ENCODE measurements at regions not wholly inside any gene's neighbourhood (a gene's known extent, or its start where the extent isn't known, plus 50 kb on each side); places are given as distances from the start of the nearest gene placed in this dataset.

DNA sequence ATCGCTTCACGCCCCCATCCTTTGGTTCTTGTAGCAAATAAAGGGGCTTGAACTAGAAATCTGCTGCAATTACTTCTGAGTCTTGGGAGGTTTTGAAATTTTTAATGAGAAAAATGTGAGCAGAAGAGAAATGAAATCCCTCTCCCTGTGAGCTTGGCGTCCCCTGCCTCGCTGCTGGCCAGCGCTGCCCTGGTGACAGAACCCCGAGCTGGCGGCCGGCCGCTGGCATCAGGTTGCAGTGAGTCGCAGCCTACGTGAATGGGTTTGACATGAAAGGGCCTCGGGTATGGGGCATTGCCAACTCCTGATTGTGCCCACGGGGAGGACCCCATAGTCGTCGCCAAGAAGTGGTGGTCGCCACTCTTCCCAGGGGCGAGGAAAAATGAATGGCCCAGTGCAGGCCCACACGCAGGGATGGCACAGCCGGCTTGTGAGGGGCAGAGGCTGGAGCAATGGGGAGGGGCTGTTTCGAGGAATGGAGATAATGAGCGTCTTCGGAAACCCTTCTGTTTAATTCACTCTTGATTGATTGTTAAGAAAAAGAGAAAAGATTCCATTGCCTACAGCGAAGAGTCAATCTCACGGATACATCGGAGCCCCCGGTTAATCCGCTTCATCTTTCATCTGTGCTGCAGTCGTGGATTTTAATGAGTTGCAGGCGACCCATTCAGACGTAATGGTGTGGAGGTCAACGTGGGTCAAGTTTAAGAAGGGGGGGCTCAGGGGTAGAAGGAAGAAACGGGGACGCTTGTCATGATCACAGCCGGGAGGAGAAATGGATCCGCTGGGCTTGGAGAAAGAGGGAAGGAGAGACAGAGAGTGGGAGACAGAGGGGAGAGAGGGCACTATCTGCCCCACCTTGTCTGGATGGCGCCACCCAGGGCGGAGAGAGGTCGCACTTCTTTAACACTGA is 380.1 kb downstream of the THBS2 start:
- WGBS (ENCODE audit: insufficient coverage): 92% methylated on average over 38 of the region's 38 CpGs

DNA sequence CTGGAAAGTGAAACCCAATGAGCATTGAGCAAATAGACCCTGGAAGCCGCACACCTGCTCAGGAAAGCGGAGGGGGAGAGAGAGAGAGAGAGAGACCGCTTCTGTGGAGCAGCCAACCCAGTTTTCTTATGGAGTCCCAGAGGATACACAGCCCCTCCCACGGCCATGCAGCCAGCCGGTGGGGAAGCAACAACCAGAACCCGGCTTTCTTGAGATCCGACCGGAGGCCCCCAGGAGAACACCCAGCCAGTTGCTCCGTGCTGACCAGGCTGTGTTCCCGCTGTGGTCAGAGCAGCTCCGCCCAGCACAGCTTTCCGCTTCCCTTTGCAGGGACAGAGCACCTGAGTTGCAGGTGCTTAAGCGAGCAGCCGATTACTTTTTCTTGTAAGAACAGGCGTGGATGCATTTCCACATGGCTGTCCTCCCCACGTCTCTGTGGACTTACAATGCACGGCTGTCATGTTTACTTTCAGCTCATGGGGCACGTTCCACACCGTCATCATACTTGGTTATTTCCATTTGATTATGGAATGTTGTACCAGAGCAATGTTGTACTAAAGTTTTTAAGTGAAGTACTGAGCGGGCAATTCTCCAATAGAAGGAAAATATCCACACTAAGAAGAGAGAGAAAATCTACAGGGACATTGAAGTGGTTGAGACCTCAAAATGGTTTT is 381.9 kb downstream of the THBS2 start:
- peaks cover 11% of the 10 kb centered on the region for H3K4me1 ChIP-seq (ENCODE audit: control insufficient read depth, insufficient read depth, low read length)
- DNase-seq: no peak
- H3K4me3 ChIP-seq (ENCODE audit: low read length): no peak overlapping the region
- peaks cover 29 to 32% of the 10 kb centered on the region in 2 donors for H3K4me1 Mint-ChIP-seq
- WGBS (ENCODE audit: insufficient coverage): 79% methylated on average over 19 of the region's 20 CpGs
- TF ChIP-seq, protein P1, sequence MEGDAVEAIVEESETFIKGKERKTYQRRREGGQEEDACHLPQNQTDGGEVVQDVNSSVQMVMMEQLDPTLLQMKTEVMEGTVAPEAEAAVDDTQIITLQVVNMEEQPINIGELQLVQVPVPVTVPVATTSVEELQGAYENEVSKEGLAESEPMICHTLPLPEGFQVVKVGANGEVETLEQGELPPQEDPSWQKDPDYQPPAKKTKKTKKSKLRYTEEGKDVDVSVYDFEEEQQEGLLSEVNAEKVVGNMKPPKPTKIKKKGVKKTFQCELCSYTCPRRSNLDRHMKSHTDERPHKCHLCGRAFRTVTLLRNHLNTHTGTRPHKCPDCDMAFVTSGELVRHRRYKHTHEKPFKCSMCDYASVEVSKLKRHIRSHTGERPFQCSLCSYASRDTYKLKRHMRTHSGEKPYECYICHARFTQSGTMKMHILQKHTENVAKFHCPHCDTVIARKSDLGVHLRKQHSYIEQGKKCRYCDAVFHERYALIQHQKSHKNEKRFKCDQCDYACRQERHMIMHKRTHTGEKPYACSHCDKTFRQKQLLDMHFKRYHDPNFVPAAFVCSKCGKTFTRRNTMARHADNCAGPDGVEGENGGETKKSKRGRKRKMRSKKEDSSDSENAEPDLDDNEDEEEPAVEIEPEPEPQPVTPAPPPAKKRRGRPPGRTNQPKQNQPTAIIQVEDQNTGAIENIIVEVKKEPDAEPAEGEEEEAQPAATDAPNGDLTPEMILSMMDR (IDR thresholded peaks at IDR 0.05): no peak
- no peak overlapping the region for H3K4me3 Mint-ChIP-seq
- intact Hi-C loops (cut with micrococcal nuclease): loop anchor here (10.0 kb wide), 1 partner anchor 833 kb away; the partner anchor contains the start of genes C6orf120 and WDR27
- peaks cover 0 to 3% of the 10 kb centered on the region in 2 donors for H3K27me3 Mint-ChIP-seq (ENCODE audit: low read depth in 2 of 2)
- no peak overlapping the region for H3K27ac ChIP-seq (ENCODE audit: low read length)
- no peaks in the 10 kb centered on the region for H3K9me3 Mint-ChIP-seq
- no peaks in the 10 kb centered on the region for H3K9me3 ChIP-seq (ENCODE audit: control insufficient read depth, insufficient read depth, low read length)
- no peaks in the 10 kb centered on the region for H3K36me3 ChIP-seq (ENCODE audit: control insufficient read depth, insufficient read depth, low read length)
- no peak overlapping the region for H3K27ac Mint-ChIP-seq
- no peaks in the 10 kb centered on the region for H3K36me3 Mint-ChIP-seq
- H3K27me3 ChIP-seq (ENCODE audit: control insufficient read depth, insufficient read depth, low read length): no peaks in the 10 kb centered on the region
- ATAC-seq: no peak

More for the DNA sequence above, 380.1 kb downstream of the THBS2 start:
- DNase-seq (no peak), ATAC-seq (no peak)
- H3K36me3 ChIP-seq (ENCODE audit: control insufficient read depth, insufficient read depth, low read length): no peaks in the 10 kb centered on the region
- no peaks in the 10 kb centered on the region for H3K27me3 ChIP-seq (ENCODE audit: control insufficient read depth, insufficient read depth, low read length)
- H3K27ac Mint-ChIP-seq: no peak overlapping the region
- H3K4me3 Mint-ChIP-seq: no peak overlapping the region
- TF ChIP-seq, protein P1 (IDR thresholded peaks at IDR 0.05): no peak
- H3K9me3 Mint-ChIP-seq: no peaks in the 10 kb centered on the region
- peaks cover 0 to 3% of the 10 kb centered on the region in 2 donors for H3K27me3 Mint-ChIP-seq (ENCODE audit: low read depth in 2 of 2)
- H3K4me3 ChIP-seq (ENCODE audit: low read length): no peak overlapping the region
- no peaks in the 10 kb centered on the region for H3K36me3 Mint-ChIP-seq
- H3K4me1 ChIP-seq (ENCODE audit: control insufficient read depth, insufficient read depth, low read length): peaks cover 26% of the 10 kb centered on the region
- H3K4me1 Mint-ChIP-seq: peaks cover 46 to 49% of the 10 kb centered on the region in 2 donors
- no peak overlapping the region for H3K27ac ChIP-seq (ENCODE audit: low read length)
- intact Hi-C loops (cut with micrococcal nuclease): loop anchor here (10.0 kb wide), 1 partner anchor 831 kb away; the partner anchor contains the start of genes C6orf120 and WDR27
- no peaks in the 10 kb centered on the region for H3K9me3 ChIP-seq (ENCODE audit: control insufficient read depth, insufficient read depth, low read length)

DNA sequence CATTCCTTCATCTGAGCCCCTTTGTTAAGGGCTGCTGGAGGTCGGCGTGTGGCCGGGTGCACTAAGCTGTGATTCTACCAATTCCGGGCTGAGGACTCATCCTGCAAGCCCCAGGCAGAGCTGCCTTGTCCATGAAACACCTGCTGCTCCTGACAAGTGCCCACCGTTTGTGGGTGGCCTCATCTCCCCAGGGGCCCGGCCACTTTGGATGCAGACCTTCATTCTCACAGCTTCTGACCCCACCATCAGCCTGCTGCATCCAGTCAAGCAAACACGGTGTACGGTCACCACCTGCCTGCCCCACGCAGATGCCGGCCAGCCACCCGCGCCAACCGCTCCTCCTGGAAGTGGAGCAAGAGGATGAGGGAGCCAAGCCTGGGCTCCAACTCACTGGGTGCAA is 382.7 kb downstream of the THBS2 start:
- H3K4me3 Mint-ChIP-seq: no peak overlapping the region
- Histone ChIP-seq H3K4me3 (ENCODE audit: low read length) (no peak overlapping the region), H3K36me3 (ENCODE audit: control insufficient read depth, insufficient read depth, low read length) (no peaks in the 10 kb centered on the region), H3K9me3 (ENCODE audit: control insufficient read depth, insufficient read depth, low read length) (no peaks in the 10 kb centered on the region), H3K27ac (ENCODE audit: low read length) (no peak overlapping the region), H3K4me1 (ENCODE audit: control insufficient read depth, insufficient read depth, low read length) (peaks cover 3% of the 10 kb centered on the region), H3K27me3 (ENCODE audit: control insufficient read depth, insufficient read depth, low read length) (no peaks in the 10 kb centered on the region)
- TF ChIP-seq, protein P1 (IDR thresholded peaks at IDR 0.05): no peak
- peaks cover 0 to 3% of the 10 kb centered on the region in 2 donors for H3K27me3 Mint-ChIP-seq (ENCODE audit: low read depth in 2 of 2)
- intact Hi-C loops (cut with micrococcal nuclease): loop anchor here (10.0 kb wide), 1 partner anchor 834 kb away; the partner anchor contains the start of genes C6orf120 and WDR27
- H3K36me3 Mint-ChIP-seq: no peaks in the 10 kb centered on the region
- H3K4me1 Mint-ChIP-seq: peaks cover 21 to 24% of the 10 kb centered on the region in 2 donors
- DNase-seq (no peak), ATAC-seq (no peak)
- no peaks in the 10 kb centered on the region for H3K9me3 Mint-ChIP-seq
- WGBS (ENCODE audit: insufficient coverage): 83% methylated on average over 13 of the region's 13 CpGs
- H3K27ac Mint-ChIP-seq: no peak overlapping the region

Data from natural killer cell (primary cell).